22Rv1 (cell line): ENCODE measurements at regions not wholly inside any gene's neighbourhood (a gene's known extent, or its start where the extent isn't known, plus 50 kb on each side); places are given as distances from the start of the nearest gene placed in this dataset.

Experiments used
- CTCF ChIP-seq: fragments of 450-650 bp; IDR thresholded peaks from 2 replicates; pipeline ENCODE4 v1.5.1; 2017; ENCODE audit warnings: mild to moderate bottlenecking
- ZFX ChIP-seq: fragments of 450-650 bp; IDR thresholded peaks from 2 replicates; pipeline ENCODE4 v1.6.1; 2017; ENCODE audit warnings: antibody characterized with exemption, borderline replicate concordance

GRCh38 chr1:99424087-99424486, 159.8 kb downstream of the PLPPR4 start:
- TF ChIP-seq CTCF: no peak
- TF ChIP-seq ZFX: no peak
